H1 (cell line): ENCODE measurements at regions not wholly inside any gene's neighbourhood (a gene's known extent, or its start where the extent isn't known, plus 50 kb on each side); places are given as distances from the start of the nearest gene placed in this dataset.

ENCODE experiments used
- CTCF ChIA-PET: fragments of 300-600 bp; sonication (Branson Sonifier 250); formaldehyde crosslinking; loops from one replicate; lab custom pipeline; 2021; ENCODE audit not compliant: partially characterized antibody; lab: Charles Lee
- POLR2A ChIA-PET: fragments of 300-600 bp; sonication (Branson Sonifier 250); formaldehyde crosslinking; loops from one replicate; lab custom pipeline; 2021; ENCODE audit warnings: inconsistent platforms; ENCODE audit not compliant: partially characterized antibody; lab: Charles Lee
- DNase-seq, 2 experiments: peaks; one replicate each; pipeline versions ENCODE4 v3.0.0 to v3.0.0-alpha.2; 2010 to 2022; ENCODE audit warnings: low spot score in 2 of 2, low read depth in 1 of 2, mixed read lengths in 1 of 2
- FAIRE-seq: peaks from 2 replicates; lab custom pipeline; 2011; peaks lifted over from hg19 to GRCh38; lab: Jason Lieb, UNC
- H2AFZ ChIP-seq: 2 replicates; pipeline ENCODE4 v1.8.1; 2012; ENCODE audit warnings: low read length, inconsistent platforms
- H2AK5ac ChIP-seq: 2 replicates; pipeline ENCODE4 v1.6.1; 2013; ENCODE audit warnings: low read depth, low read length
- H2BK120ac ChIP-seq: replicated peaks from 2 replicates; pipeline ENCODE3; 2013; ENCODE audit warnings: low read depth, low read length, inconsistent platforms
- H2BK12ac ChIP-seq: 2 replicates; pipeline ENCODE4 v1.6.1; 2013; ENCODE audit warnings: low read depth, low read length
- H2BK15ac ChIP-seq: 2 replicates; pipeline ENCODE4 v1.6.1; 2013; ENCODE audit warnings: low read length
- H2BK20ac ChIP-seq: 2 replicates; pipeline ENCODE4 v1.6.1; 2013; ENCODE audit warnings: low read length
- H2BK5ac ChIP-seq: 2 replicates; pipeline ENCODE4 v1.6.1; 2013; ENCODE audit warnings: low read depth, low read length
- H3K14ac ChIP-seq: 2 replicates; pipeline ENCODE4 v1.6.1; 2013; ENCODE audit warnings: inconsistent platforms; ENCODE audit not compliant: insufficient read length
- H3K18ac ChIP-seq: 2 replicates; pipeline ENCODE4 v1.6.1; 2013; ENCODE audit warnings: low read length; ENCODE audit errors: extremely low read depth
- H3K23ac ChIP-seq: 2 replicates; pipeline ENCODE4 v1.6.1; 2013; ENCODE audit warnings: inconsistent platforms; ENCODE audit not compliant: insufficient read length
- H3K23me2 ChIP-seq: 2 replicates; pipeline ENCODE4 v1.6.1; 2013; ENCODE audit warnings: low read depth, low read length
- H3K27ac ChIP-seq: 2 replicates; pipeline ENCODE4 v1.6.1; 2011; ENCODE audit warnings: low read depth, low read length, inconsistent platforms
- H3K27me3 ChIP-seq, 4 experiments: replicated peaks in 1 of 4; 1 replicate in 1 of 4; 2 replicates in 3 of 4; pipeline versions ENCODE4 v1.6.1 to v1.8.1; 2011 to 2013; ENCODE audit warnings: low read length in 3 of 4, mild to moderate bottlenecking in 3 of 4, inconsistent platforms in 2 of 4, mixed read lengths in 2 of 4, moderate library complexity in 1 of 4; ENCODE audit not compliant: control insufficient read depth in 3 of 4, insufficient read depth in 3 of 4; ENCODE audit errors: extremely low read depth in 1 of 4
- H3K36me3 ChIP-seq, 4 experiments: 2 replicates each; pipeline versions ENCODE4 v1.6.1 to v1.8.1; 2011 to 2013; ENCODE audit warnings: mild to moderate bottlenecking in 4 of 4, low read length in 3 of 4, moderate library complexity in 2 of 4, control low read depth in 1 of 4, inconsistent platforms in 1 of 4; ENCODE audit not compliant: insufficient read depth in 4 of 4, control insufficient read depth in 2 of 4
- H3K4ac ChIP-seq: replicated peaks from 2 replicates; pipeline ENCODE3; 2013; ENCODE audit warnings: low read length, low read depth, mixed read lengths, inconsistent platforms; ENCODE audit not compliant: insufficient read length
- H3K4me1 ChIP-seq, 4 experiments: replicated peaks in 1 of 4; 1 replicate in 1 of 4; 2 replicates in 3 of 4; pipeline versions ENCODE4 v1.6.1 to v1.8.1; 2011 to 2013; ENCODE audit warnings: low read length in 3 of 4, inconsistent platforms in 2 of 4, mixed read lengths in 1 of 4; ENCODE audit not compliant: insufficient read depth in 4 of 4, control insufficient read depth in 3 of 4
- H3K4me2 ChIP-seq, 2 experiments: 2 replicates each; pipeline versions ENCODE4 v1.6.1 to v1.8.1; 2011 to 2013; ENCODE audit warnings: low read depth in 2 of 2, low read length in 2 of 2, control low read depth in 1 of 2, inconsistent platforms in 1 of 2, mild to moderate bottlenecking in 1 of 2; ENCODE audit not compliant: insufficient read depth in 1 of 2
- H3K4me3 ChIP-seq, 4 experiments: fragments of 200-600, 300-600 bp in 1 of 4; sonication (generic), shearing (Covaris generic), sonication (Bioruptor Twin) in 1 of 4; 2 replicates each; pipeline versions ENCODE4 v1.5.1 to v1.8.1; 2011 to 2016; ENCODE audit warnings: low read length in 4 of 4, low read depth in 3 of 4, control low read depth in 2 of 4, inconsistent platforms in 2 of 4, mild to moderate bottlenecking in 2 of 4, mixed read lengths in 1 of 4, moderate library complexity in 1 of 4; ENCODE audit not compliant: insufficient read depth in 2 of 4; ENCODE audit errors: extremely low read depth in 1 of 4
- H3K56ac ChIP-seq: replicated peaks from 2 replicates; pipeline ENCODE3; 2013; ENCODE audit warnings: low read depth, mild to moderate bottlenecking, mixed read lengths, low read length, inconsistent platforms; ENCODE audit not compliant: insufficient read length
- H3K79me1 ChIP-seq: 2 replicates; pipeline ENCODE4 v1.6.1; 2013; ENCODE audit warnings: low read depth, low read length, control low read depth
- H3K79me2 ChIP-seq, 2 experiments: 2 replicates each; pipeline versions ENCODE4 v1.6.1 to v1.8.1; 2012 to 2013; ENCODE audit warnings: low read length in 2 of 2, mild to moderate bottlenecking in 2 of 2, inconsistent platforms in 1 of 2; ENCODE audit not compliant: insufficient read depth in 2 of 2, control insufficient read depth in 1 of 2
- H3K9ac ChIP-seq, 4 experiments: replicated peaks in 1 of 4; 1 replicate in 1 of 4; 2 replicates in 3 of 4; pipeline versions ENCODE4 v1.6.1 to v1.8.1; 2011 to 2013; ENCODE audit warnings: low read depth in 3 of 4, low read length in 3 of 4, control low read depth in 2 of 4, mild to moderate bottlenecking in 2 of 4, moderate library complexity in 2 of 4, inconsistent platforms in 1 of 4; ENCODE audit errors: extremely low read depth in 1 of 4
- H3K9me3 ChIP-seq, 2 experiments: 2 replicates each; pipeline versions ENCODE4 v1.6.1 to v1.8.1; 2012 to 2013; ENCODE audit warnings: mild to moderate bottlenecking in 2 of 2, moderate library complexity in 2 of 2, control low read depth in 1 of 2, inconsistent platforms in 1 of 2, low read depth in 1 of 2, low read length in 1 of 2, mixed read lengths in 1 of 2; ENCODE audit not compliant: insufficient read depth in 2 of 2
- H4K20me1 ChIP-seq, 2 experiments: replicated peaks in 1 of 2; 2 replicates each; pipeline versions ENCODE3 to v1.8.1; 2011 to 2013; ENCODE audit warnings: inconsistent platforms in 2 of 2, low read length in 2 of 2, mild to moderate bottlenecking in 1 of 2; ENCODE audit not compliant: insufficient read depth in 2 of 2, control insufficient read depth in 1 of 2
- H4K5ac ChIP-seq: 2 replicates; pipeline ENCODE4 v1.6.1; 2013; ENCODE audit warnings: low read length, low read depth, mixed read lengths, inconsistent platforms; ENCODE audit not compliant: insufficient read length
- H4K8ac ChIP-seq: 2 replicates; pipeline ENCODE4 v1.8.0; 2013; ENCODE audit warnings: mild to moderate bottlenecking, moderate library complexity, low read length, inconsistent platforms; ENCODE audit not compliant: insufficient read depth; ENCODE audit errors: extremely low read depth
- H4K91ac ChIP-seq: replicated peaks from 2 replicates; pipeline ENCODE3; 2013; ENCODE audit warnings: low read length, mixed read lengths, inconsistent platforms; ENCODE audit not compliant: insufficient read length
- CBX8 ChIP-seq: fragments of 300-800, 300-1000 bp; sonication (generic); IDR thresholded peaks from 2 replicates; pipeline ENCODE4 v1.7.1; 2016; ENCODE audit warnings: low read depth, low read length, borderline replicate concordance
- CREB1 ChIP-seq: IDR thresholded peaks from 2 replicates; pipeline ENCODE4 v1.6.1; 2012; ENCODE audit warnings: inconsistent platforms
- HDAC2 ChIP-seq, 2 experiments: fragments of 300-600 bp in 1 of 2; sonication (generic) in 1 of 2; IDR thresholded peaks; 2 replicates each; pipeline ENCODE4 v1.6.1; 2011 to 2012; ENCODE audit warnings: low read depth in 2 of 2, low read length in 2 of 2, mild to moderate bottlenecking in 2 of 2, moderate library complexity in 2 of 2, borderline replicate concordance in 1 of 2, inconsistent platforms in 1 of 2
- HDAC6 ChIP-seq: IDR thresholded peaks from one replicate; pipeline ENCODE4 v1.7.1; 2012; ENCODE audit warnings: low read depth, mild to moderate bottlenecking, inconsistent platforms, low read length, moderate library complexity
- JUN ChIP-seq: IDR thresholded peaks from 2 replicates; pipeline ENCODE4 v1.6.1; 2011; ENCODE audit warnings: low read depth, mild to moderate bottlenecking, improper control_type of control experiment, low read length
- PHF8 ChIP-seq: fragments of 200-600 bp; sonication (generic); conservative IDR thresholded peaks from 2 replicates; pipeline ENCODE4 v1.7.1; 2012; ENCODE audit warnings: low read depth, mild to moderate bottlenecking, inconsistent platforms, low read length, moderate library complexity
- SIN3A ChIP-seq, 2 experiments: IDR thresholded peaks in 1 of 2; conservative IDR thresholded peaks in 1 of 2; 2 replicates each; pipeline ENCODE4 v1.6.1; 2011 to 2012; ENCODE audit warnings: low read length in 2 of 2, improper control_type of control experiment in 1 of 2, low read depth in 1 of 2, mild to moderate bottlenecking in 1 of 2
- SUZ12 ChIP-seq: fragments of 200-600 bp; sonication (generic); IDR thresholded peaks from 2 replicates; pipeline ENCODE4 v1.6.1; 2012; ENCODE audit warnings: mild to moderate bottlenecking, inconsistent platforms, low read length, moderate library complexity, mixed read lengths
- TCF12 ChIP-seq: IDR thresholded peaks from 2 replicates; pipeline ENCODE4 v1.6.1; 2011; ENCODE audit warnings: low read depth, mild to moderate bottlenecking, low read length
- TEAD4 ChIP-seq: IDR thresholded peaks from 2 replicates; pipeline ENCODE4 v1.6.1; 2012; ENCODE audit warnings: low read depth, low read length, inconsistent platforms, mixed read lengths
- TF ChIP-seq, protein P1 (sequence below): IDR thresholded peaks from 2 replicates; pipeline ENCODE4 v1.6.1; 2012; ENCODE audit warnings: inconsistent platforms

DNA sequence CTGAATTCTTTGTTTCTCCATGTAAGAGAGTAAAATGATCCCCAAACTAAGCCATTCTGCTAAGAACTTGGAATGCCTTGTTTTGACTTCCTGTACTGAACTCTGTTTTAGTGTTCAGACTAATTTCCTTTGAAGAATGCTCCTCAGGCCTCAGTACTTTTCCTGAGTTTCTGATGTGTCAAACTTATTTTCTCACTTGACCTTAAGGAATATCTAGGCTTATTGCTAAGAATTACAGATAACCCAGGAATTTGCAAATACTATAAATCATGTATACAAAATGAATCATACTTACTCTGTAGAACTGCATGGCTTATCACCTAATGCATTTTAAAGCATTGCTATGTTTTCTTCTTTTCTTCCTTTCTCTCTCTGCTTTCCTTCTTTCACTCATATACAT lies 93.1 kb upstream of the PKP2 start:
- TF ChIP-seq HDAC6 (no peak), SUZ12 (no peak), TEAD4 (no peak), JUN (no peak), SIN3A (conservative IDR thresholded peaks at IDR 0.05 in 1 of 2, IDR thresholded peaks at IDR 0.05 in 1 of 2; ENCODE audit: low read depth in 1 of 2, low read length in 2 of 2) (no peak), HDAC2 (IDR thresholded peaks at IDR 0.05; ENCODE audit: borderline replicate concordance in 1 of 2, low read depth in 2 of 2, low read length in 2 of 2) (no peak), CBX8 (no peak), PHF8 (no peak), TCF12 (no peak), CREB1 (no peak)
- TF ChIP-seq, protein P1, sequence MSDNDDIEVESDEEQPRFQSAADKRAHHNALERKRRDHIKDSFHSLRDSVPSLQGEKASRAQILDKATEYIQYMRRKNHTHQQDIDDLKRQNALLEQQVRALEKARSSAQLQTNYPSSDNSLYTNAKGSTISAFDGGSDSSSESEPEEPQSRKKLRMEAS: no peak
- no peak overlapping the region for H3K23ac ChIP-seq
- no peak overlapping the region for H2AK5ac ChIP-seq
- no peak overlapping the region for H3K9ac ChIP-seq
- FAIRE-seq (no peak), DNase-seq (no peak)
- no peak overlapping the region for H3K18ac ChIP-seq
- no peak overlapping the region for H2BK5ac ChIP-seq
- H3K36me3 ChIP-seq: no peaks in the 10 kb centered on the region
- H3K27ac ChIP-seq: no peak overlapping the region
- POLR2A ChIA-PET: no interaction called here
- no peak overlapping the region for H2BK12ac ChIP-seq
- no peaks in the 10 kb centered on the region for H3K79me1 ChIP-seq
- H2BK20ac ChIP-seq: no peak overlapping the region
- H3K56ac ChIP-seq: no peak overlapping the region
- no peak overlapping the region for H3K4me3 ChIP-seq
- H3K4me1 ChIP-seq: peaks cover 0 to 4% (median 2%) of the 10 kb centered on the region in 4 experiments; a peak in 4 of 7 replicates
- no peak overlapping the region for H4K8ac ChIP-seq
- no peak overlapping the region for H4K91ac ChIP-seq
- no peak overlapping the region for H2BK120ac ChIP-seq
- no peak overlapping the region for H2BK15ac ChIP-seq
- no peaks in the 10 kb centered on the region for H4K20me1 ChIP-seq
- no peak overlapping the region for H3K4ac ChIP-seq
- H4K5ac ChIP-seq: no peak overlapping the region
- H2AFZ ChIP-seq: no peak overlapping the region
- no peaks in the 10 kb centered on the region for H3K23me2 ChIP-seq
- H3K79me2 ChIP-seq: no peaks in the 10 kb centered on the region
- H3K4me2 ChIP-seq: no peak overlapping the region
- no peaks in the 10 kb centered on the region for H3K27me3 ChIP-seq
- CTCF ChIA-PET: interaction anchor here (2.1 to 2.2 kb wide), 2 partner anchors 9 to 10 kb away, joined by 5 to 11 read pairs; no protein-coding TSS in a partner anchor
- no peak overlapping the region for H3K14ac ChIP-seq
- H3K9me3 ChIP-seq: no peaks in the 10 kb centered on the region
